GM18502 (cell line): ENCODE measurements at regions not wholly inside any gene's neighbourhood (a gene's known extent, or its start where the extent isn't known, plus 50 kb on each side); places are given as distances from the start of the nearest gene placed in this dataset.
"Not testable (repeated sequence)": the region's sequence is repeated elsewhere in the genome, so short reads cannot be mapped to it uniquely, and the experiment has no call there.

ENCODE experiments used
- ATAC-seq: cut with Tn5 transposase; IDR thresholded peaks from one replicate; pipeline ENCODE4 v1.9.1; 2021; ENCODE audit warnings: mild to moderate bottlenecking; ENCODE audit not compliant: unreplicated experiment, poor library complexity

DNA sequence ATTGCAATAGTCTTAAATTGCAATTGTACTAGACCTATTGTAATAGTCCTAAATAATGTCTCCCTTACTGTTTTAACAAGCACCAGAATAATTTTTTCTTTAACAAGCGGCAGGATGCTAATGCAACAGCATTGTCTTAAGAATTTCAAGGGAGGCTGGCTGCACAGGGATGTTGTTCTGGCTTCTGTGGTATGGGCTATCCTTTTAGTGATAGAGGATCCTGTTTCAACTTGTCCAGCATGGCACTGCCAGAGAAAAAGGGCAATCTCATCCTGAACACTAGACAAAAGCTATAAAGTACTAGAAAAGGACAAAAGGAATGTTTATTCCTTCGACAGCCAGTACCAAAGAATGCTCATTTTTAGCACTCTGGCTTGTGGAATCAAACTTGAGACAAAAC lies 405.5 kb upstream of the ACTRT1 start:
- ATAC-seq, result no peak

DNA sequence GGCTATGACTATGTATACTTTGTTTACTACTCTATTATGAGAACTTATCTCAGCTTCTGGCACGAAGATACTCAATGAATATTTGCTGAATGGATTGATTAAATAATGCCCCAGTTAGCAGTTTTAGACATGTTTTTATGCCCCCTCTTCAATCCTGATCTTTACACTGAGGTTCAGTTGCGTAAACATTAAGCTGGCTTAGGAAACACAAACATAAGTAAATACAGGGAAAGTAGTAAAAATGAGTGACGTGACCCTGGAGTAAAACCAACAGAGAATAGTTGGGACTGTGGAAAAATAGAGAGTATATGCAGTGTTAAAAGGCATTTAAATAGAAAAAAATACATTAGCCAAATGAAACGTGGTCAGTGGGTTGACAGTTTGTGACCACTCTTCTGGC lies 387.0 kb upstream of the ACTRT1 start:
- ATAC-seq, result no peak

DNA sequence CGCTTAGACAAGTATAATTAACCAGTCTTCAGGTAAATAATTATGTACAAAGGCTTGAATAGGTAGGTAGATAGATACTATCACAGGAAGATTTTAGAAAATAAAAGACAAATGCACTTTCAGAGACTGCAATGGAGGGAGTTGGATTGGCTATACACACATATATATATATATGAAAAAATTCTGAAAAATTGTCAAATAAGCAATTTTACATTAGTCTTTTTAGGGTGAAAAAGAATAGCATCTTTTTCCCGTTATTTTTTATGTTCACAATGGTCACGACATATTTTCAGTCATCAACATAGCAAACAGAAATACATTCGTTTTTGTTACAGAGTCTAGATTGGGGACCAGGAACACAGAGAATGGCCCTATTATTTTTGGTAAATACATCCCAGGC lies 385.9 kb upstream of the ACTRT1 start:
- no peak for ATAC-seq

DNA sequence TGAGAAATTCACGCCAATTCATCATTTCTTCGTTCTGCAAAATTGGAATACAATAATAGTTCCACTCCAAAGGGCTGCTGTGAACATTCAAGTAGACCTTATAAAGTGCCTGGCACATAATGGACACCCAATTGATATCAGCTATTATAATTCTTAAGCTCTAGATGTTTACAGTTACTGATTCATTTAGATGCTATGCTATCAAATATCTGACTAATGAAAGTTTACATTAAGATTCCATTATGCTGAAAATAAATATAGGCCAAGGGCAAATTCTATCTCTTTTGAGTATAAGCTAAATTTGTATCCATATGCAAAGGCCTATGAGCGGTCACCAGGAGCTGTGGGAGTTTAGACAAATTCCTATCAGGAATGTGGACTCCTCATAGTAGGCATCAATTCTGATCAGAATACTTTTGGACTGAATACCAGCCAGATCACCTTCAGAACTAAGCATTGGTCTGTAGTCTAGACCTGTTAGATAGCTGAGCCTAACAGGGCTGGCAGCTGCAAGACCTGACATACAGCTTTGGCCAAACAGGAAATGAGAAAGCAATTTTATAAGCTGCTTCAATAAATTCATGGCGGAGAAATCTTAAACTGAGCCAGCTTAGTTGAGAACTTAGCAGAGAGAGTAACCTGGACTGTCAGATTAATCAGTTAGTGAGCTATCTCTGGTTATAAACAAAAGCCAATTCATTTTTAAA lies 384.3 kb upstream of the ACTRT1 start:
- no peak for ATAC-seq

DNA sequence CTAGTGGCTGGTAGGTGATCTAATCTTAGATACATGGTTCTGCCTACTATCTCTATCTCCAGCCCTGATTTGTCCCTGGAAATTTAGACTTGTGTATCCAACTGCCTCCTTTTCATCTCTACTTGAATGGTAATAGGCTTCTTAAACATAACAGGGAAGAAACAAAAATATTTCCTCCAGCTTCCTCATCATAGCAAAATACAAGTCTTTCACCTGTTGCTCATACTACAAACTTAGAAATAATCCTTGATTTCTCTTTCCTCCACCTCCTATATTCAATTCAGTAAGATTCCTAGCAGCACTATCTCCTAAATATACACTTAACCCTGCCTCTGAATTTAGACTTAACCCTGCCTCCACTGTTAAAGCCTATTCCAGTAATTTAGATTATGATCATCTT lies 373.3 kb upstream of the ACTRT1 start:
- no peak for ATAC-seq

DNA sequence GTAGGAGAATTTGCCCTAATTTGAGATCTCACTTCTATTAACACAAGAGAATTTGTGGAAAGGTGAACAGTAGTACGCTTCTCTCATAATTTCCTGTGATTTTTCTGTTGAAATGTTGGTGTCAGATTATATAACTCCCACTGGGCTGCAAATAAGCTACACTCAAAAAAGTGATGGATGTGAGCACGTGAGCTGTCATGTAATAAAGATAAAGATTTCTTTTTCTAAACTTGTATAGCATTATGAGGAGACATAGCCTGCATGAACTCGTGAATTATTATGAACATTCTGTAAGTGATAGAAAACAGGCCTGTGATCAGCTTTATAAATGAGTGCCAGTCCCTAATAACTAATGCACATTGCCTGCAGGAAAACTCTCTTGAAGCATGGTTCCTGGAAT lies 356.6 kb upstream of the ACTRT1 start:
- no peak for ATAC-seq

DNA sequence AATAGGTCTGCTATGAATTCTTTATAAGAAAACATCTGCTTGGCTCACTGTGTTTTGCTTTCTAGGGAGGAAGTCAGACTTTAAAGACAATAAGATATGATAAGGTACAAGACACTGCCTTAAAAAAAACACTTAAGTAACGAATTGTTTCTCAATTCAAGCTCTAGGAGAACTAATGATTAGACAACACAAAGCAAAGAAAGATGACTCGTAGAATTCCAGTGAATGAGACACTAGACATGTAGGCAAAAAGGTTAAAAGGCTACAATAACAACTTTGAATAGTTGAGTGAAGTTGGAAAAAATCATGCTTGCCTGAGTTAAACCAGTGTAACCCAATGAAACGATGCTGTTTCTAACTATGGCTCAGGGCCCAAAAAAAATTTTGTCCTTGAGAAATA lies 344.4 kb upstream of the ACTRT1 start:
- ATAC-seq, result no peak

DNA sequence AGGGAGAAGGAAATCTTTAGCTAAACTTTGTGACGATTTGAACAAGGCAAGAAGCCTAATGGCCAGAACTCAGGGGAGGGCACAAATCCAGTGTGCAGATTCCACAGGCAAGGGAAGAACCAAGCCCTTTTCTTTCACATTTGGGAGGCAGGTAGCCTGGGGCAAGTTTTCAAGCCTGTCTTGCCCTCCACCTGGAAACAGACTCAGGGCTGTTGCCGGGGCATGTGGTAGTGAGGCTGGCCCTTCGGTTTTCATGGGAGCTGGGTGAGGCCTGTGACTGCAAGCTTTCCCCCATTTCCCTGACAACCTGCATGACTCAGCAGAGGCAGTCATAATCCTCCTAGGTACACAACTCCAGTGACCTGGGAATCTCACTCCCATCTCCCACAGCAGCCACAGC lies 331.6 kb upstream of the ACTRT1 start:
- not testable (repeated sequence) for ATAC-seq

DNA sequence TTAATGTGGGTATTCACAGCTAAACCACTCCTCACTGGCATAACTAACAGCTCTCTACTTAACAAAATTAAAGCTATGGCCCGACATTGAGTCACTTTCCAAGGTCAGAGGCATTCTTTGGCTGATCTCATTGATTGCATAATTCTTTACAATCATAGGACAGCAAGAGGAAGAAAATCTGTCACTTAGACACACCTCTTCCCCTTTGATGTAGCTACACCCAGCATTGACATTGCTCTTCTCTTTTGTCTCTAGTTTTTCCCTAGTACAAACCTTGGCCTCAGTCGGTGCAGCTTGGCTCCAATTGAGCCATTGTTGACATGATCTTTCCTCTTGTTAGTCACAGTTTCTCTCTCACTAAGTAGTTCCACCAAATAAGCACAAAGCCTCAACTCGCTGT lies 313.3 kb upstream of the ACTRT1 start:
- no peak for ATAC-seq

DNA sequence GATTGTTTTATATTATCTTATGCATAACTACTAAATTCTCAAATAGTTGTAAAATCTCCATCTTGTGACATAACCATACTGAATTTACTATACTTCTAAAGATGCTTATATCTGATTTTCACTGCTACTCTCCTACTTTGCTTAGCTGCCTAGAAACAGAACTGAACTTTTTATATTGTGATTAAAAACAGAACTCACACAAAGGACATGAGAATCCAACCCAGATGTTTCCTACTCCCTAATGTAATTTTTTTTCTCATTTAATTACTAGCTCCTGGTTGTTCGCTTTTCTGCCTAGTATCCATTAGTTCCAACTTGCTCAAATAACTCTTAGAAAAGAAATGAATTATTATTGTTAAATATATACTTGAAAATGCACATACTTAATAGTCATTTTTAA lies 283.5 kb upstream of the ACTRT1 start:
- no peak for ATAC-seq

DNA sequence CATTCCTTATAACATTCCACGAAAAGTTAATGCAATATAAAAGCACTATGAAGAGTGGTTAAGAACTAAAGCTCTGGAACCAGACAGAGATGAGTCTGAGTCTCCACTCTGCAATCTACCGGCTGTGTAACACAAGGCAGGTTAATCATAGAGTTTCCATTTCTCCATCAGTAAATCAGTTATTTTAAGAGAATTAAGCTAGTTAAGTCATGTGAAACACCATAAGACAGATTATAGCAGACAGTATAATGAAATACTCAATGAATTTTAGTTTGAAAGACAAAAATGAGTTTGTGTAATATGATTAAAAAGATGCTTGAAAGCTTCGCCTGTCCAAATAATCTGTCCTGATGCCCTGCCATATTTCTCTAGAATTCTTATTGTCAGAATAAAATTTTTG lies 282.6 kb upstream of the ACTRT1 start:
- no peak for ATAC-seq

DNA sequence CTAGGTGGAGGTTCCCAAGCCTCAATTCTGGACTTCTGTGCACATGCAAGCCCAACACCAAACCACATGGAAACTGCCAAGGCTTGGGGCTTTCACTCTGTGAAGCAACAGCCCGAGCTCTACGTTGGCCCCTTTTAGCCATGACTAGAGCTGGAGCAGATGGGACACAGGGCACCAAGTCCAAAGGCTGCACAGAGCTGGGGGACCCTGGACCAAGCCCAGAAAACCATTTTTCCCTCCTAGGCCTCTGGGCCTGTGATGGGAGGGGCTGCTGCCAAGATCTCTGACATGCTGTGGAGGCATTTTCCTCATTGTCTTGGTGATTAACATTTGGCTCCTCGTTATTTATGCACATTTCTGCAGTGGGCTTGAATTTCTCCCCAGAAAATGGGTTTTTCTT lies 258.7 kb upstream of the ACTRT1 start:
- no peak for ATAC-seq

DNA sequence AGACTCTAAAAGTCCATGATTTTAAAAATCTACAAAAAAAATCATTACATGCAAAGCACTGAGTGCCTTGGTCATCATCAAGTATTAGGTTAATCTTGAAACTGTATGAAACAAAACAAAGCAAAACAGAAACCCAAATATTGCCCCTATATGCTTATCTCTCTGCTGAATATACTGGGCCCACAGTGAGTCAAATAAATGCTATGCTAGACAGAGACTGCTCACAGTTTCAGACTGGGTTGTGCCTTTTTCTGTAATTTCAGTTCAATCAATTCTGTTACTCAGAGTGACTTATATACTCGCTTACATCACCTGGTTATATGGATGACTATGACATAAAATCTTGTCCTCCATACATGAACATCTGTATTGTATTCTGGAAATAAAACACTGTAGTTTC lies 257.1 kb upstream of the ACTRT1 start:
- ATAC-seq, result no peak

DNA sequence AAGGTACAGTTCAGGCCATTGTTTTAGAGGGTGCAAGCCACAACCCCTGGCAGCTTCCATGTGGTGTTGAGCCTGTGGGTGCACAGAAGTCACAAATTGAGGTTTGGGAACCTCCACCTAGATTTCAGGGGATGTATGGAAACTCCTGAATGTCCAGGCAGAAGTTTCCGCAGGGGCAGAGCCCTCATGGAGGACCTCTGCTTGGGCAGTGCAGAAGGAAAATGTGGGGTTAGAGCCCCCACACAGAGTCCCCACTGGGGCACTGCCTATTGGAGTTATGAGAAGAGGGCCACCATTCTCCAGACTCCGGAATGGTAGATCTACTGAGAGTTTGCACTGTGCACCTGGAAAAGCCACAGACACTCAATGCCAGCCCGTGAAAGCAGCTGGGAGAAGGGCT lies 242.0 kb upstream of the ACTRT1 start:
- no peak for ATAC-seq

DNA sequence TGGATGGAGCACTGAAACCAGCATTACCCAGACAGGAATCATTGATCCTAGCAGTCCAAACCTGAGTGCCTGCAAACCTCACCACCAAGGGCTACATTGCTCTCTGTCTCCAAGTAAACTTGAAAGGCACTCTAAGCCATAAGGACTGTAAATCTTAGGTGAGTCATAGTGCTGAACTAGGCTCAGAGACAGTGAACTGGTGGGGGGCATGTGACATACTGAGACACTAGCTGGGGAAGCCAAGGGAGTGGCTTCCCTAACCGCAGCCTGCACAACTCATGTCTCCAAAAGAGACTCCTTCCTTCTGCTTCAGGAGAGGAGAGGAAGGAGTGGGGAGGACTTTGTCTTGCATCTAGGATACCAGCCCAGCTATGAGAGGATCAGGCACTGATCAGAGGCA lies 235.5 kb upstream of the ACTRT1 start:
- no peak for ATAC-seq

DNA sequence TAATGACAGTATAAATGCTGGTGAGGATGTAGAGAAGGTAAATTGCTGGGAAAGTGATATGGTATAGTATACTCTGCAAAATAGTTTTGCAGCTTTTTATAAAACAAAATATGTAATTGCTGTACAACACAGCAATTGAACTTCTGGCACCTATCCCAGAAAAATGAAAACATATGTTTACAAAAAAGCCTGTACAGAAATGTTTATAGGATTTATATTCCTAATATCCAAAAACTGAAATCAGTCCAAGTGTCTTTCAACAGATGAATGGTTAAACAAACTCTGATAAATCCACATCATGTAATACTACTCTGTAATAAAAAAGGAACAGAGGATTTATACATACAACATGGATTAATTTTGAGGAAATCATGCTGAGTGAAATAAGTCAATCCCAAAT lies 198.4 kb upstream of the ACTRT1 start:
- ATAC-seq, result no peak

DNA sequence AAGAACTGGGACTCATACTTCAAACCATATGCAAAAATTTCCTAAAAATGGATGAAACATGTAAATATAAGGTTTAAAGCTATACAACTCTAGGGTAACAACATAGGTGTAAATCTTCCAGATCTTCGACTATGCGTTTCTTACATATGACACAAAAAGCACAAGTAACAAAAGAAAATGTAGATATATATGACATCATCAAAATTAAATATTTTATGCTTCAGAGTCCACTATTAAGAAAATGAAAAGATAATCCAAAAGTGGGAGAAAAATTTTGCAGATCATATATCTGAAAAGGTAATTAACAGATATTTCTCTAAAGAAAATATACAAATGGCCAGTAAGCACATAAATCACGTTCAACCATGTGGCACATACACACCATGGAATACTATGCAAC lies 164.2 kb upstream of the ACTRT1 start:
- ATAC-seq, result no peak

DNA sequence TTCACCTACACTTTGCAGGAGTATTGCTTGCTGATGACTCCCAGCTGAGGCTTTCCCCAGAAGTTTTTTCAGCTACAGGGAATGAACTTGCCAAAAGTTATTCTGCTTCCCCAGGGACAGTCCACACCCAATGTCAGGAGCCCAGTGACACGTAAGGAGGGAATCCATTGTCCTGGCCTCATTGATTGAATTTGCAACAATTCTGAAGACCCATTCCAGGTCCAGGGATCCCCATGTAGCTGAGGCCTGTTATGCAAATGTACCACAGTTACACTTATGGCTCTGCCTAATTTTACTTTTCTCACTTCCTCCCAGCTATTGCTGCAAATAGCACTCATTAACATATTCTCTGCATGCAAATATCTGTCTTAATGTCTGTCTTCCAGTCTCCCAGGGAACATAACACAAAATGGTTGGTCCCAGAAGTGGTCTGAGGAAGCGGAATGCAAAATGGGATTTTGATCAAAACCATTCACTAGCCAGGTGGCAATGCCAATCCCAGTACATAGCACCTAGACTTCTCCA lies 113.7 kb upstream of the ACTRT1 start:
- ATAC-seq, result no peak

DNA sequence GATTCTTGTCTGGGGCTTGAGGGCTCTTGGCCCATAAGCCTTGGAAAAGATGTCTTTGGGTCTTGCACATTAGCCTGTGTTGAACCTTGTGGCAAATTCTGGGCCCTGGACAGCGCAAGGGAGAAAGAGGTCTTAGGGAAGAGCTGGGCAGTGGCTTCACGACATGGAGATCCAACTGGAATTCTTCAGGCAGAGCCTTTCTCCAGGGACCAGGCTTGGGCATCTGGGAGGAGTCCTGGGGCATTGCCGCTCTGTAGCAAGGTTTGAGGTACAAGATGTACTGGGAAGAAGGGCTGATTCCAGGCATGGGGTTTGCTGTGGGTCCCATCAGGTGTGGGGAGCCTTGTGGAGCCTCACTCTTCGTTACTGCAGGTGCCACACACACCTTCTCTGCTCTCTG lies 104.0 kb upstream of the ACTRT1 start:
- no peak for ATAC-seq

DNA sequence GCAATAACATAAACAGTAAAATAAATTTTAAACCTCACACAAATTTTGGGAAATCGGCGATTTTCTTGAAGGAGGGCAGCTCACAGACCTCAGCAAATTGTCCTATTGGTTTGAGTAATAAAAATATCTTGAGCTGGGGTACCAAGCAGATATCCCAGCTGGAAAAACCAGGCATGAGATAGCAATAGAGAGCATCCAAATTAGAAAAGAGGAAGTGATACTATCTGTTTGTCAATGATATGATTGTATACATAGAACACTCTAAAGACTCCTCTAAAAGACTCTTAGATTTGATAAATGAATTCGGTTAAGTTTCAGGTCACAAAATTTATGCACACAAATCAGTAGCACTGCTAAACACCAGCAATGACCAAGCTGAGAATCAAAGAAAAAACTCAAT lies 90.5 kb upstream of the ACTRT1 start:
- ATAC-seq, result no peak

DNA sequence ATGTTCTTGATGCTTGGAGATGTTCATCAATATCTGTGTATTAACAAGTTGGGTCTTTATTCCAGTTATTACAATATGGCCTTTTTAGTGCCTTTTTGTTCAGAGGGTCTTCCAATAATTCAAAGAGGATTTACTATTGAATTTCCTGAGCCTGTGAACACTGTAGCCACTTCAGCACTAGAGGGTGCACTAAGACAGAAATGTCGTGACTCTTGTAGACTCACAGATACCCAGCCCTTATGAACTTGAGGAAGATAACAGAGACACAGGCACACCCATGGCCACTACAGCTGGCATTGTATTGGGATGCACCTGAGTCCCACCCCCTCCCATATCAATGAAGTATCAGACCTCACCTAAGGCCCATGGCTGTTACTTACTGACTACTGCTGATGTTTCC lies 54.4 kb upstream of the ACTRT1 start:
- ATAC-seq, result no peak

DNA sequence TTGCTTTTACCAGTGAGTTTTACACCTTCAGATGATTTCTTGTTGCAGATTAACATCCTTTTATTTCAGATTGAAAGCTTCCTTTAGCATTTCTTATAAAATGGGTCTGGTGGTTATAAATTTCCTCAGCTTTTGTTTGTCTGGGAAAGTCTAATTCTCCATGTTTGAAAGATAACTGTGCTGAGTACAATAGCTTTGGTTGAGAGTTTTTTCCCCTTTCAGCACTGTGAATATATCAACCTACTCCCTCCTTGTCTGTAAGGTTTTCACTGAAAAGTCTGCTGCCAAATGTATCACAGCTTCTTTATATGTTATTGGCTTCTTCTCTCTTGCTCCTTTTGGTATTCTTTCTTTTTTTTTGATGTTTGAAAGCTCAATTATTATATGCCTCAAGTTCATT lies 53.5 kb upstream of the ACTRT1 start:
- no peak for ATAC-seq
